OCI-LY1 (cell line): ENCODE measurements at regions not wholly inside any gene's neighbourhood (a gene's known extent, or its start where the extent isn't known, plus 50 kb on each side); places are given as distances from the start of the nearest gene placed in this dataset.

Source experiments
- EZH2 ChIP-seq: fragments of 200-600 bp; sonication (generic), shearing (Covaris generic); IDR thresholded peaks from 2 replicates; pipeline ENCODE4 v1.8.0; 2017; ENCODE audit warnings: borderline replicate concordance, mixed run types, mild to moderate bottlenecking, antibody characterized with exemption, low read length, moderate library complexity, mixed read lengths
- TF ChIP-seq, protein P1 (sequence below): fragments of 200-600 bp; sonication (generic), shearing (Covaris generic); IDR thresholded peaks from 2 replicates; pipeline ENCODE4 v1.5.1; 2017; ENCODE audit warnings: mild to moderate bottlenecking, antibody characterized with exemption, low read length, moderate library complexity, mixed read lengths

DNA sequence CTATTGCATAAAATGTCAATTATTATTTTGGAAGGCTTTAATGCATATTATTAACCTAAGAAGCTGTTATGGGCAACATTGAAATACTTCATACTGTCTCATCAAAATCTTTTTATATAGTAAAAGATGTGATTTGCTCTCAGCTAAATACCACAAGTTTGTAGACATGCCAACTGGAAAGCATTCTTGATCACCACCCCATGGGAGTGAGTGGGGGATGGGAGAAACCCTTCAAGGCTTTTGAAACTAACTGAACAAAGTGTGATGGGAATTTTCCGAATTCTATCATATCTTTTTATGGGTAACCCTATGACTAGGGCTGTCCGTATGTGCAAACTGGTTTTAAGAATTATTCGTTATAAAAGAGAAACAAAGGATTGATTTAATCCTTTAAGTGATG lies 377.3 kb upstream of the JAG1 start:
- TF ChIP-seq, protein P1, sequence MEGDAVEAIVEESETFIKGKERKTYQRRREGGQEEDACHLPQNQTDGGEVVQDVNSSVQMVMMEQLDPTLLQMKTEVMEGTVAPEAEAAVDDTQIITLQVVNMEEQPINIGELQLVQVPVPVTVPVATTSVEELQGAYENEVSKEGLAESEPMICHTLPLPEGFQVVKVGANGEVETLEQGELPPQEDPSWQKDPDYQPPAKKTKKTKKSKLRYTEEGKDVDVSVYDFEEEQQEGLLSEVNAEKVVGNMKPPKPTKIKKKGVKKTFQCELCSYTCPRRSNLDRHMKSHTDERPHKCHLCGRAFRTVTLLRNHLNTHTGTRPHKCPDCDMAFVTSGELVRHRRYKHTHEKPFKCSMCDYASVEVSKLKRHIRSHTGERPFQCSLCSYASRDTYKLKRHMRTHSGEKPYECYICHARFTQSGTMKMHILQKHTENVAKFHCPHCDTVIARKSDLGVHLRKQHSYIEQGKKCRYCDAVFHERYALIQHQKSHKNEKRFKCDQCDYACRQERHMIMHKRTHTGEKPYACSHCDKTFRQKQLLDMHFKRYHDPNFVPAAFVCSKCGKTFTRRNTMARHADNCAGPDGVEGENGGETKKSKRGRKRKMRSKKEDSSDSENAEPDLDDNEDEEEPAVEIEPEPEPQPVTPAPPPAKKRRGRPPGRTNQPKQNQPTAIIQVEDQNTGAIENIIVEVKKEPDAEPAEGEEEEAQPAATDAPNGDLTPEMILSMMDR = no peak
- no peak for TF ChIP-seq EZH2
